Muscle of leg (tissue), 3 donors: ENCODE measurements at regions not wholly inside any gene's neighbourhood (a gene's known extent, or its start where the extent isn't known, plus 50 kb on each side); places are given as distances from the start of the nearest gene placed in this dataset.

Experiments
- DNase-seq: peaks from one replicate; pipeline ENCODE4 v3.0.0; 2013
- H3K27ac ChIP-seq: one replicate; pipeline ENCODE4 v1.5.1; 2013; ENCODE audit warnings: mild to moderate bottlenecking, low read length, control low read depth
- H3K27me3 ChIP-seq: one replicate; pipeline ENCODE4 v1.6.1; 2013; ENCODE audit warnings: low read length; ENCODE audit not compliant: control insufficient read depth, insufficient read depth
- H3K36me3 ChIP-seq: one replicate; pipeline ENCODE4 v1.6.1; 2013; ENCODE audit warnings: low read length; ENCODE audit not compliant: control insufficient read depth, insufficient read depth
- H3K4me1 ChIP-seq: one replicate; pipeline ENCODE4 v1.6.1; 2013; ENCODE audit warnings: low read length; ENCODE audit not compliant: control insufficient read depth, insufficient read depth
- H3K4me3 ChIP-seq: one replicate; pipeline ENCODE4 v1.5.1; 2013; ENCODE audit warnings: low read length, control low read depth
- H3K9me3 ChIP-seq: replicated peaks from 2 replicates; pipeline ENCODE4 v1.6.1; 2013; ENCODE audit warnings: low read depth, low read length; ENCODE audit not compliant: control insufficient read depth
- WGBS: methylation state at CpG from one replicate; pipeline ENCODE4 v1.1.5; 2013; ENCODE audit warnings: missing lambda C conversion rate; ENCODE audit not compliant: insufficient coverage; 5-methylcytosine and 5-hydroxymethylcytosine counted together

DNA sequence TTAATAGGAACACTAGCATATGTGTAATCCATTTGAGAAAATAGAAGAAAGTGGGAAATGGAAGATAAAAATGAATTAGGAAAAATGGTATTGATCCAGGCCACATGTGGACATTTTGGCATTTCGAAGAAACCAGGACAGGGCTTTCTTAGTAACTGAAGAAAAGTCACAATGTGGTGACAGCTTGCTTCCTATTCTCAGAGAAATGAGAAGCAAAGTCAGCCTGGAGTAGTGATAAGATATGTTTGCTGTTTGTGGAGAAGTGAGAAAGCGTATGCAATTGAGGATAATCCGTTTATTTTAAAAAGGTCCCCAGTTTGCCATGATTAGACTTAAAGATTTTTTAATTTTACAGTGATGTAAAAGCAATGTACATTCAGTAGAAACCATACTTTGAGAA lies 127.9 kb downstream of the SLITRK6 start:
- Histone ChIP-seq H3K27ac (no peak overlapping the region), H3K36me3 (no peaks in the 10 kb centered on the region), H3K4me1 (no peaks in the 10 kb centered on the region), H3K27me3 (no peaks in the 10 kb centered on the region), H3K4me3 (no peak overlapping the region), H3K9me3 (no peaks in the 10 kb centered on the region)
- 83% methylated on average over 1 of the region's 3 CpGs for WGBS
- DNase-seq, result no peak

DNA sequence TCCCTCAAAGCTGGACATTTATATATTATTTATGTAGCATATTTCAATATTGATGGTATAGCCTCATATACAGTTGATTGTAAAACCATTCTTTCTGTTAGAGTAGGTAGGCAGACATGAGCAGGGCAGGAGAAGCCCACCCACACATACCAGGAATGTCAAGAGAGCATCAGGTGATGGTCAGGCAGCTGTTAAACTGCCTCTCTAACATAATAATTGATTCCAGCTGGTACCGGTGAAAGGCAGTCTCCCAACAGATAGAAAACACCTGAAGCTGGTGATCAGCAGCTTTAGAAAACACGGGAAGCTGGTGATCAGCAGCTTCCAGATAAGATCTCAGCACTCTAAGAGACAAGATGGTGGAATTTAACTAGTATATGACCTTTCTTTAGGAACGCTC lies 132.9 kb downstream of the SLITRK6 start:
- Histone ChIP-seq H3K27ac (no peak overlapping the region), H3K4me1 (no peaks in the 10 kb centered on the region), H3K4me3 (no peak overlapping the region), H3K9me3 (no peaks in the 10 kb centered on the region), H3K27me3 (no peaks in the 10 kb centered on the region), H3K36me3 (no peaks in the 10 kb centered on the region)
- WGBS, result 0% methylated on average over 1 of the region's 3 CpGs
- no peak for DNase-seq

DNA sequence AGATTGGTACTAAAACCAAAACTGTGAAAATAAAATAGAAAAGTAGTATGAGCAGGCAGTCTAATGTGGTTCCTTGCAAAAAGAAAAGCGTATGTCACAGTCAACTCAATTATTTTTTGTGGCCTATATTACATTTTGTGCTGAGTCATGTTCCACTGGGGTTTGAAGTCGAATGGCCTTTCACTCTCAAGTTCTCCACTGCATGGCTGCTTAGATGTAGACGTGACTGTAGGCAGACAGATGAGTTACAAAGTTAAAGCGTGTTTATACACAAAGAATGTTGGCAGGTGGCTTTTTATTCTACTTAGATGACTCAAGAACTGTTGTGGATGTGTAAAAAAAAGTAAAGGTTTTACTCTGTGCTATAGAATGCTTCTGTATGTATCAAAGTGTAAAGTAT lies 133.9 kb downstream of the SLITRK6 start:
- no peaks in the 10 kb centered on the region for H3K4me1 ChIP-seq
- no peaks in the 10 kb centered on the region for H3K9me3 ChIP-seq
- H3K36me3 ChIP-seq, result no peaks in the 10 kb centered on the region
- 15% methylated on average over 4 of the region's 4 CpGs for WGBS
- DNase-seq, result peak; percentile 20
- H3K27me3 ChIP-seq, result no peaks in the 10 kb centered on the region
- H3K4me3 ChIP-seq, result no peak overlapping the region
- no peak overlapping the region for H3K27ac ChIP-seq

DNA sequence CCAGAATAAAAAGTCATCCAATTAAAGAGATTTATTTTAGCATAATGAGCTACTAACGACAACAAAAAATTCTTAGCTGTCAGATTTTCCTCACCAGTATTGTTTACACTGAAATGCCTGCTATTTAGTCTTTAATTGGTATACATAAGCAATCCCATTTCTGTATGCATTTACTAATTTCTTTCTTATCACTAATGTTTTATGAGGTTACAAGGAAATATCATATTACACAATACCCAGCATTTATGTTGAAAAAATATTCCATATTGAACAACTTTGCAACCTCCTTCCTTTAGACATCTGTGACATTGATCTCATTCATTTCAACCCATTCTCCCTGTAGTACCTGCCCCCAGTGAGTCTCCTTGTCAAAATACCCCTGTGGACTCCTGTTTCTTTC lies 135.4 kb downstream of the SLITRK6 start:
- DNase-seq, result no peak
- no peaks in the 10 kb centered on the region for H3K36me3 ChIP-seq
- no peak overlapping the region for H3K27ac ChIP-seq
- H3K27me3 ChIP-seq, result no peaks in the 10 kb centered on the region
- H3K9me3 ChIP-seq, result no peaks in the 10 kb centered on the region
- no CpG with 5 or more reads among the region's 1 CpG for WGBS
- H3K4me3 ChIP-seq, result no peak overlapping the region
- H3K4me1 ChIP-seq, result no peaks in the 10 kb centered on the region

DNA sequence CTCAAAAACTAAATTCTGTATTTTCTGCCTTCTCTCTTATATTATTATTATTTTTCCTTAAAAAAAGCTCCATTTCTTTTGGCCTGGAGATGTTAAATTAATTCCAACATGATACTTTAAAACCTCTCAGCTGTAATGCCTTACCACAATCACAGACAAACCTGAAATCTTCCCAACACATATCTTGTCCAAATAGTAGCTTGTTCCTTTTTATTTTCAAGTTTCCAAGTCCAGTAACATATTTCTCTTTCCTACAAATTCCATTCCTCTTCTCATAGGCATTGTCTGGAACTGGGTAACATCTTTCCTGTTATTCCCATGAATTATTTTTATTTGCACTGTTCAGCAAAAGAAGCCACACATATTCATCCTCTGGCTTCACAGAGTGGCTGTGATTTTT lies 137.0 kb downstream of the SLITRK6 start:
- Histone ChIP-seq H3K4me1 (no peaks in the 10 kb centered on the region), H3K36me3 (no peaks in the 10 kb centered on the region), H3K4me3 (no peak overlapping the region), H3K27ac (peak overlapping the region; percentile 57), H3K27me3 (no peaks in the 10 kb centered on the region), H3K9me3 (no peaks in the 10 kb centered on the region)
- peak; percentile 90 for DNase-seq

DNA sequence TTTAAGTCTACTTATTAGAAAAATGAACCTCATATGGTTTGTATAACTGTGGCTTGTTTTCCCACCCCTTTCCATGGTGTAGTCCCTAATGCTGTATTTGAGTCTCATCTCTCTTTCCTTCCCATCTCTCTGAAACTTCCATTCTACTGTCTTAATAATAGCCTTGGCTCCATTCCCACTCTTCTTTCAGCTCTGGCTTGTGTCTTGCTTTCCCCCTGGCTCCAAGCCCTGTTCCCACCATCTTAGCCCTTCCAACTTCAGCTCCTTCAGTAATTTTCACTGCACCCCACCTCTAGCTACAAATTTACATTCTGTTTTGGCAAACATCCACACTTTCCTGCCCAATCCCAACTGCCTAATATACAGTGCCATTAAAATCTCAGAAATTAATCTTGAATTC lies 137.5 kb downstream of the SLITRK6 start:
- no peaks in the 10 kb centered on the region for H3K27me3 ChIP-seq
- H3K4me1 ChIP-seq, result no peaks in the 10 kb centered on the region
- no peaks in the 10 kb centered on the region for H3K9me3 ChIP-seq
- DNase-seq, result peak; percentile 94
- no peaks in the 10 kb centered on the region for H3K36me3 ChIP-seq
- H3K4me3 ChIP-seq, result no peak overlapping the region
- H3K27ac ChIP-seq, result peak overlapping the region; percentile 39

DNA sequence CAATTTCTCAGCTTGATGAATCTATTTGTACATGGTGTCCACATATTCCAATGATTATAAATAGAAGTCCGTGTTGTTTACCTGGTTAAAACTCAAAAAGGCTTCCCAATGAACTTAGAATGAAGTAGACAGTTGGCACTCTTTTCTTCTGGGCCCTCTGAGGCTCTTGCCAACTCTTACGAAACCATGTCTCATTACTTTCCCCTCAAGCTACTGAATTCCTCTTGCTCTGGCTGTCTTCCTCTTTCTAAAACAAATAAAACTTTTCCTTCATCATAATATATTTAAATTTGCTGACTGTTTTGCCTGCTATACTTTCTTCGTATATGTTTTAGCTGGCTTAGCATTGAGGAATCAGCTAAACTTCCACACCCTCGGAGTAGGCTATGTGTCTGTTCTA lies 139.7 kb downstream of the SLITRK6 start:
- no peak for DNase-seq
- Histone ChIP-seq H3K4me1 (no peaks in the 10 kb centered on the region), H3K27me3 (no peaks in the 10 kb centered on the region), H3K36me3 (no peaks in the 10 kb centered on the region), H3K9me3 (no peaks in the 10 kb centered on the region), H3K27ac (no peak overlapping the region), H3K4me3 (no peak overlapping the region)
- WGBS, result no CpG with 5 or more reads among the region's 4 CpGs

DNA sequence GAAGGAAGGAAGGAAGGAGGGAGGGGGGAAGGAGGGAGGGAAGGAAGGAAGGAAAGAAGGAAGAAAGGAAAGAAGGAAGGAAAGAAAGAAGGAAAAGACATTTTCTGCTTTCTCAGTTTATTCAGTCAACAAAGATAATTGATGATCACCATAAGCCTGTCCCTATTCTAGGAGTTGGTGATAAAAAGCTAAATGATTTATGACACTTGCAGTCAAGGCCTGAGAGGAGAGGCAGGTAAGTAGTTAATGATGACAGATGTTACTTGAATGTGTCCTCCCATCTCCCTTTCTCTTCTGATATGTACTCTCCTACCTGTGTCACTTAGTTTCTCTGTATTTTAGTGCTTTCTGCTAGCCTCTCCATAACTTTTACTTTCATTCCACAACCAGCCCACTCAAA lies 141.3 kb downstream of the SLITRK6 start:
- no peaks in the 10 kb centered on the region for H3K9me3 ChIP-seq
- H3K27me3 ChIP-seq, result no peaks in the 10 kb centered on the region
- DNase-seq, result no peak
- H3K27ac ChIP-seq, result no peak overlapping the region
- H3K36me3 ChIP-seq, result no peaks in the 10 kb centered on the region
- no peaks in the 10 kb centered on the region for H3K4me1 ChIP-seq
- no peak overlapping the region for H3K4me3 ChIP-seq

DNA sequence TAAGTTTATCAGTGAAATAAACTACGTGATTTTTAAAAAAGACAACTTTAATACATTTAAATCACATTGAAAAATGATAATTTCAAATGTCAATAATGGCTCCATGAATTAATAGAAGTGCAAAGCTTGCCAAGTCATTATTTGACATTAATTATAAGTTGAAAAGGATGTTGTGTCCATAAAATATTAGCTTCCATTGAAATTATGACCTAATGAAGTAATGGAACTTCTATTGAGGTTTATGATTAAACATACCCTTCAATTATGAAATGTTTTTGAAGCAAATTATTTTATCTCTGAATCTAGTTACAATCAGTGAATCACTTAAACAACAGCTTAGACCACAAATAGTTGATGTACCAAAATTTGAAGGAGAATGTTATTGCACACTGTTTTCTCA lies 144.2 kb downstream of the SLITRK6 start:
- no peaks in the 10 kb centered on the region for H3K36me3 ChIP-seq
- no peaks in the 10 kb centered on the region for H3K27me3 ChIP-seq
- no CpG with 5 or more reads among the region's 1 CpG for WGBS
- no peaks in the 10 kb centered on the region for H3K9me3 ChIP-seq
- no peak for DNase-seq
- H3K4me3 ChIP-seq, result no peak overlapping the region
- H3K27ac ChIP-seq, result no peak overlapping the region
- H3K4me1 ChIP-seq, result no peaks in the 10 kb centered on the region

DNA sequence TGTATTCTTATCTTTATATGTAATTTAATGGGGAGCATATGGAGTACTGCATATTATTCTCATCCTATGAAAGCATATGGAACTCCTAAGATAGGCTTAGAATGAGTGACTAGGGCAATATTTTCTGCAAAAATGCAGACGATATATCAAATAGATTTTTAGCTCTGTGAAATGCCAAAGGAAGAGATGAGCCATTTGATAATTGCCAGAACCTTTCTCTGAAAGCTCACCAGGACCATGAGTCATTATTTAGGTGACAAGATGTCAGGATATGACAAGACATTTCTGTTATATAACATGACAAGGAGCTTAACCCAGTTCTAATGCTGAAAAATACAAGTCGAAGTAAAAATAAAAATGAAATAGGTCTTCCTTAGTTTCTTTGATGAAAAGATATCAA lies 145.0 kb downstream of the SLITRK6 start:
- DNase-seq, result no peak
- no CpG with 5 or more reads among the region's 2 CpGs for WGBS

DNA sequence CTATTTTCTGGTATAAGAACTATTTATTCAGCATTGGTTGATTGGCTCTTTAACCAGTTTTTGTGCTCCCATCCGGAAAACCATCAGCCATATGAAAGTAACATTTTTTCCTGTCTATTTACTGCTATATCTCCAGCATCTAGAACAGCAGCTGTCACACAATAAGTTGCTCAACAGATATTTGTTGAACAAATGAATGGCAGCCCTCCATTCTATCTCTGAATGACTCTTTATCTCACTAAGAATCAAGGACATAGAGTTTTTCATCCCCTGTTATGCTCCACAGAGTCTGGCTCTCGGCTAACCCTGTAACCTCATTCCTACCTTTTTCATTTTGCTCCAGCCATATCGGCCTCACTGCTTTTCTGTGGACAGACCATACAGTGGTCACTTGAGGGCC lies 145.5 kb downstream of the SLITRK6 start:
- H3K9me3 ChIP-seq, result no peaks in the 10 kb centered on the region
- H3K27me3 ChIP-seq, result no peaks in the 10 kb centered on the region
- DNase-seq, result no peak
- no peak overlapping the region for H3K27ac ChIP-seq
- no peak overlapping the region for H3K4me3 ChIP-seq
- H3K4me1 ChIP-seq, result no peaks in the 10 kb centered on the region
- H3K36me3 ChIP-seq, result no peaks in the 10 kb centered on the region
- WGBS, result 78% methylated on average over 2 of the region's 3 CpGs

More for the DNA sequence above, 145.0 kb downstream of the SLITRK6 start:
- Histone ChIP-seq H3K4me1 (no peaks in the 10 kb centered on the region), H3K4me3 (no peak overlapping the region), H3K27ac (no peak overlapping the region), H3K36me3 (no peaks in the 10 kb centered on the region), H3K27me3 (no peaks in the 10 kb centered on the region), H3K9me3 (no peaks in the 10 kb centered on the region)
